Astrocyte of the spinal cord (primary cell): ENCODE measurements at regions not wholly inside any gene's neighbourhood (a gene's known extent, or its start where the extent isn't known, plus 50 kb on each side); places are given as distances from the start of the nearest gene placed in this dataset.

Experiments
- DNase-seq: peaks from one replicate; pipeline ENCODE4 v3.0.0; 2011; ENCODE audit warnings: low read depth, low spot score
- H3K4me3 ChIP-seq: 2 replicates; pipeline ENCODE4 v1.5.1; 2011; ENCODE audit warnings: low read depth, mild to moderate bottlenecking, low read length, moderate library complexity
- in situ Hi-C: cut with HindIII; loops from 2 replicates; pipeline ENCODE4 v1.10.0; 2017; ENCODE audit warnings: low sequenced_read_pairs
- TF ChIP-seq, protein P1 (sequence below): IDR thresholded peaks from 2 replicates; pipeline ENCODE4 v1.5.1; 2012; ENCODE audit warnings: low read depth, mild to moderate bottlenecking, low read length, inconsistent platforms

GRCh38 chr5:99063737-99064136 lies 134.9 kb upstream of the CHD1 start:
- no peak for DNase-seq
- in situ Hi-C loops = no loop called here
- TF ChIP-seq, protein P1, sequence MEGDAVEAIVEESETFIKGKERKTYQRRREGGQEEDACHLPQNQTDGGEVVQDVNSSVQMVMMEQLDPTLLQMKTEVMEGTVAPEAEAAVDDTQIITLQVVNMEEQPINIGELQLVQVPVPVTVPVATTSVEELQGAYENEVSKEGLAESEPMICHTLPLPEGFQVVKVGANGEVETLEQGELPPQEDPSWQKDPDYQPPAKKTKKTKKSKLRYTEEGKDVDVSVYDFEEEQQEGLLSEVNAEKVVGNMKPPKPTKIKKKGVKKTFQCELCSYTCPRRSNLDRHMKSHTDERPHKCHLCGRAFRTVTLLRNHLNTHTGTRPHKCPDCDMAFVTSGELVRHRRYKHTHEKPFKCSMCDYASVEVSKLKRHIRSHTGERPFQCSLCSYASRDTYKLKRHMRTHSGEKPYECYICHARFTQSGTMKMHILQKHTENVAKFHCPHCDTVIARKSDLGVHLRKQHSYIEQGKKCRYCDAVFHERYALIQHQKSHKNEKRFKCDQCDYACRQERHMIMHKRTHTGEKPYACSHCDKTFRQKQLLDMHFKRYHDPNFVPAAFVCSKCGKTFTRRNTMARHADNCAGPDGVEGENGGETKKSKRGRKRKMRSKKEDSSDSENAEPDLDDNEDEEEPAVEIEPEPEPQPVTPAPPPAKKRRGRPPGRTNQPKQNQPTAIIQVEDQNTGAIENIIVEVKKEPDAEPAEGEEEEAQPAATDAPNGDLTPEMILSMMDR = no peak
- no peak overlapping the region for H3K4me3 ChIP-seq

DNA sequence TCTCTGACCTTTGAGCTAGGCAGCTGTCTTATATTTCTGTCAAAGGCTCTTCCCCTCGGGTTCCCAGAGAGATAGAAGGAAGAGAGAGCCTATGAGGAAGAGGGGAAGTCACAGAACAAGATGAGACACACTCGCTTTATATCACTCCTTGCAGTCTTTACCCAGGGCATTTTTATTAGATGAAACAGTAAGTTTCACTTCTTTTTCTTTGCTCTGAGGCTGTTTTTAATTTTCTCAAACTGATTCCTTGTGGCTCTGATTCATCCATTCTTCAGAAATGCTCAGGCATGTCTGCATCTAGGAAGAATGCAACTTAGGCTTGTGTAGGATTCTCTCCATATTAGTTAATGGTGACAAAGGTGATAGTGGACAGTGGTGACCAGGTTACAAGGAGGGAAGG lies 132.9 kb upstream of the CHD1 start:
- in situ Hi-C loops = no loop called here
- no peak overlapping the region for H3K4me3 ChIP-seq
- peak; percentile 72 for DNase-seq
- TF ChIP-seq, protein P1 = no peak

- in situ Hi-C loops = no loop called here
- TF ChIP-seq, protein P1 = no peak
- H3K4me3 ChIP-seq = no peak overlapping the region
- DNase-seq = no peak
Observed at GRCh38 chr5:99061299-99061698, 132.5 kb upstream of the CHD1 start.

DNA sequence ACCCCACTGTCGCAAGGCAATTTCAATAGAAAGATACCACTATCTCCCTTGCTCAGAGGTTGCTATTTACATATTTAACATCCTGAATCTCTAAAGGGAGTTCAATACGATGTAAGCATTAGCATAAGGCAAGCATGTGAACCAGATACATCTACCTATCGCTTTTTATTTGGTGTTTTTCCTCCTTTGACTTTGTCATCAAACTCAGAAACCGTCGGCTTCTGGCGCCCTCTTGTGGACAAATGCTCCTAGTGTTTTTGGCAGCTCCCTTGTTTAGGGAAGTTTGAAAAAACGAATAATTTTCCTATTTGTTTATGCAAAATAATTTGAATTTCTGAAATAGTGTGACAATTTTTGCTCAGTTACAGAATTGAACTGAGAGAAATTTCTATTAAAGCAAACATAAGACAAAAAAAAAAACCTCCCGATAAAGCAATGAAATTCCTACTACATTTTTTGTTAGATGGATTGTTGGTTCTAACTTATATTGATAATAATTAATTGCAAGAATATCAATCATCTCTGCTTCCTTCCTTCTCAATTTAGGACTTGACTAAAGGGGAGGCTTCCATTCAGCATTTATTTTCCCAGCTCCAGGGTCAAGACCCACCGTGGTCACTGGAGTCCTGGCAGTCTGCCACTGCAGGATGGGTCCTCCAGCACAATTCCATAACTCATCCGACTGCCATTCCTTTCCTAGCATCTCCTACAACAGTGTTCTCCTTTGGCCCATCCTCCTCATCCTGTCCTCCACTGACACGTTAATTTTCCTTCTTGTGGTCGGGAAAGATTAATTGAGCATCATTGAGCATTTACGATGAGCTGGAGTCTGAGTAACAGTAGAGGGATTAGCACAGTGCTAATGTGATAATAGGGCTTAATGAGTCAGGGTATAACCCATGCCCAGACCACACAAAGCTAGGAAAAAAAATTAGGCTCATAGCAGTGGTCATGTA lies 131.8 kb upstream of the CHD1 start:
- in situ Hi-C loops = no loop called here
- TF ChIP-seq, protein P1 = peak; percentile 90
- DNase-seq = peak; percentile 73
- no peak overlapping the region for H3K4me3 ChIP-seq

- DNase-seq = no peak
- in situ Hi-C loops = no loop called here
- TF ChIP-seq, protein P1 = no peak
- no peak overlapping the region for H3K4me3 ChIP-seq
Observed at GRCh38 chr5:99059685-99060084, 130.9 kb upstream of the CHD1 start.

GRCh38 chr5:99058466-99058865 lies 129.7 kb upstream of the CHD1 start:
- TF ChIP-seq, protein P1 = no peak
- in situ Hi-C loops = no loop called here

More at GRCh38 chr5:99058466-99058865, 129.7 kb upstream of the CHD1 start:
- H3K4me3 ChIP-seq = no peak overlapping the region
- DNase-seq = no peak
